Tibial nerve (tissue), 4 donors: ENCODE measurements at regions not wholly inside any gene's neighbourhood (a gene's known extent, or its start where the extent isn't known, plus 50 kb on each side); places are given as distances from the start of the nearest gene placed in this dataset.

ENCODE experiments used
- DNase-seq, 2 donors: peaks; one replicate each; pipeline ENCODE4 v3.0.0-alpha.2; 2019; ENCODE audit warnings: low spot score in 2 of 2
- H3K27ac ChIP-seq, 4 donors: fragments of 200-600 bp; sonication (generic) in 3 of 4; one replicate each; pipeline ENCODE4 v1.5.1; 2017 to 2019; ENCODE audit warnings: mild to moderate bottlenecking in 1 of 4
- H3K27me3 ChIP-seq, 2 donors: fragments of 200-600 bp; sonication (generic) in 1 of 2; one replicate each; pipeline versions ENCODE4 v1.5.1 to v1.6.0; 2017 to 2019
- H3K36me3 ChIP-seq, 3 donors: fragments of 200-600 bp; sonication (generic); one replicate each; pipeline ENCODE4 v1.5.1; 2018 to 2019
- H3K4me1 ChIP-seq, 4 donors: fragments of 200-600 bp; sonication (generic) in 3 of 4; one replicate each; pipeline ENCODE4 v1.5.1; 2017 to 2019
- H3K4me3 ChIP-seq, 4 donors: fragments of 200-600 bp; sonication (generic) in 3 of 4; one replicate each; pipeline ENCODE4 v1.5.1; 2017 to 2019; ENCODE audit warnings: mild to moderate bottlenecking in 1 of 4, moderate library complexity in 1 of 4
- H3K9me3 ChIP-seq, 4 donors: fragments of 200-600 bp; sonication (generic) in 3 of 4; one replicate each; pipeline ENCODE4 v1.5.1; 2017 to 2019
- EP300 ChIP-seq, 2 donors: sonication (generic); formaldehyde crosslinking; IDR thresholded peaks; one replicate each; pipeline ENCODE4 v1.6.1; 2017; ENCODE audit warnings: antibody characterized with exemption in 2 of 2, mild to moderate bottlenecking in 1 of 2
- POLR2A ChIP-seq, 2 donors: fragments of 450-650 bp; IDR thresholded peaks; one replicate each; pipeline ENCODE4 v1.6.1; 2017; ENCODE audit warnings: antibody characterized with exemption in 2 of 2, mild to moderate bottlenecking in 2 of 2, moderate library complexity in 2 of 2
- WGBS, 2 donors: methylation state at CpG; one replicate each; pipeline ENCODE4 v1.1.5; 2018; 5-methylcytosine and 5-hydroxymethylcytosine counted together
- TF ChIP-seq, protein P1 (sequence below), 5 experiments: fragments of 200-600 bp in 3 of 5; fragments of 450-650 bp in 2 of 5; sonication (generic) in 3 of 5; IDR thresholded peaks; one replicate each; pipeline ENCODE4 v1.5.1; 2016 to 2019; ENCODE audit warnings: antibody characterized with exemption in 5 of 5, mild to moderate bottlenecking in 3 of 5, moderate library complexity in 2 of 5

DNA sequence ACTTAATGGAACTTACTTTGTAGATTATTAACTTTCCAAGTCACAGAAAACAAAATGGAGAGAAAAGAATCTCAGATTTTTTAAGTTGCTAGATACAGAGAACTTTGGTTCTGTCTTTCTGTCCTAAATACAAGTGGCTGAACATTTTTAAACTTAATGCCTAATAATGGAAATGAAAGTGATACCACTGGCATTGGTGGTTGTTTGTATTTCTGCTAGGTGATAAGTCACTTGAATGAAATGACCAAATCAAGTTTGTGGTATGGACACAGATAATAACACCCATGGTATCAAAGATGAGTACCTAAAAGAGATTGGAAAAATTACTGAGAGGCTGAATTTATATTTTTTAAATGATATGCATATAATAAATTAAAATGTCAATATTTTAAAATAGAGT, 502.1 kb downstream of the CNTN6 start:
- no peaks in the 10 kb centered on the region for H3K27me3 ChIP-seq
- TF ChIP-seq, protein P1, sequence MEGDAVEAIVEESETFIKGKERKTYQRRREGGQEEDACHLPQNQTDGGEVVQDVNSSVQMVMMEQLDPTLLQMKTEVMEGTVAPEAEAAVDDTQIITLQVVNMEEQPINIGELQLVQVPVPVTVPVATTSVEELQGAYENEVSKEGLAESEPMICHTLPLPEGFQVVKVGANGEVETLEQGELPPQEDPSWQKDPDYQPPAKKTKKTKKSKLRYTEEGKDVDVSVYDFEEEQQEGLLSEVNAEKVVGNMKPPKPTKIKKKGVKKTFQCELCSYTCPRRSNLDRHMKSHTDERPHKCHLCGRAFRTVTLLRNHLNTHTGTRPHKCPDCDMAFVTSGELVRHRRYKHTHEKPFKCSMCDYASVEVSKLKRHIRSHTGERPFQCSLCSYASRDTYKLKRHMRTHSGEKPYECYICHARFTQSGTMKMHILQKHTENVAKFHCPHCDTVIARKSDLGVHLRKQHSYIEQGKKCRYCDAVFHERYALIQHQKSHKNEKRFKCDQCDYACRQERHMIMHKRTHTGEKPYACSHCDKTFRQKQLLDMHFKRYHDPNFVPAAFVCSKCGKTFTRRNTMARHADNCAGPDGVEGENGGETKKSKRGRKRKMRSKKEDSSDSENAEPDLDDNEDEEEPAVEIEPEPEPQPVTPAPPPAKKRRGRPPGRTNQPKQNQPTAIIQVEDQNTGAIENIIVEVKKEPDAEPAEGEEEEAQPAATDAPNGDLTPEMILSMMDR (IDR thresholded peaks at IDR 0.05), result no peak
- no peak for TF ChIP-seq POLR2A (IDR thresholded peaks at IDR 0.05)
- TF ChIP-seq EP300 (IDR thresholded peaks at IDR 0.05), result no peak
- peaks cover 0 to 14% (median 5%) of the 10 kb centered on the region in 4 donors for H3K9me3 ChIP-seq
- no peaks in the 10 kb centered on the region for H3K36me3 ChIP-seq
- no peak overlapping the region for H3K4me3 ChIP-seq
- H3K4me1 ChIP-seq, result no peaks in the 10 kb centered on the region
- no peak for DNase-seq
- H3K27ac ChIP-seq, result no peak overlapping the region

DNA sequence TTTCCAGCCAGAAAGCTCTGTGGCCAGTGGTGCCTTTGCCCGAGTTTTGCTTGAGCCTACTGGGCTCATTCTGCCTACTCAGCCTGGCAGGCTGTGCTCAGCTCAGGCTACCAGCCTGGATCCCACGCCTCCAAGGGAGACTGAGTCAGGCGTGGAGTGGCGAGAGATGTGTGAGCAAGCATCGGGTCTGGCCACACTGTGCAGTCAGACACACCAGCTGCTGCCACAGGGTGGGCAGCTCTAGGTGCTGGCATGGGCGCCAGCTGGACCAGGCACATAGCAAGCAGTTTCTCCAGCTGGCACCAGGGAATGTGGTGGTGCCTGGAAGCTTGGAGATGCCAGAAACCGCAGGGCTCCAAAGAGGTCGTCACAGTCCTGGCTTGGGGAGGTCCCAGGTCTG, 498.5 kb upstream of the CNTN4 start:
- H3K27me3 ChIP-seq, result no peaks in the 10 kb centered on the region
- WGBS, 2 donors, result 86 to 95% methylated on average over 8 of the region's 8 CpGs
- no peak overlapping the region for H3K4me3 ChIP-seq
- no peaks in the 10 kb centered on the region for H3K9me3 ChIP-seq
- no peaks in the 10 kb centered on the region for H3K36me3 ChIP-seq
- no peaks in the 10 kb centered on the region for H3K4me1 ChIP-seq
- DNase-seq, result no peak
- no peak overlapping the region for H3K27ac ChIP-seq
- TF ChIP-seq POLR2A (IDR thresholded peaks at IDR 0.05), result no peak
- no peak for TF ChIP-seq EP300 (IDR thresholded peaks at IDR 0.05)
- TF ChIP-seq, protein P1 (IDR thresholded peaks at IDR 0.05), result no peak

DNA sequence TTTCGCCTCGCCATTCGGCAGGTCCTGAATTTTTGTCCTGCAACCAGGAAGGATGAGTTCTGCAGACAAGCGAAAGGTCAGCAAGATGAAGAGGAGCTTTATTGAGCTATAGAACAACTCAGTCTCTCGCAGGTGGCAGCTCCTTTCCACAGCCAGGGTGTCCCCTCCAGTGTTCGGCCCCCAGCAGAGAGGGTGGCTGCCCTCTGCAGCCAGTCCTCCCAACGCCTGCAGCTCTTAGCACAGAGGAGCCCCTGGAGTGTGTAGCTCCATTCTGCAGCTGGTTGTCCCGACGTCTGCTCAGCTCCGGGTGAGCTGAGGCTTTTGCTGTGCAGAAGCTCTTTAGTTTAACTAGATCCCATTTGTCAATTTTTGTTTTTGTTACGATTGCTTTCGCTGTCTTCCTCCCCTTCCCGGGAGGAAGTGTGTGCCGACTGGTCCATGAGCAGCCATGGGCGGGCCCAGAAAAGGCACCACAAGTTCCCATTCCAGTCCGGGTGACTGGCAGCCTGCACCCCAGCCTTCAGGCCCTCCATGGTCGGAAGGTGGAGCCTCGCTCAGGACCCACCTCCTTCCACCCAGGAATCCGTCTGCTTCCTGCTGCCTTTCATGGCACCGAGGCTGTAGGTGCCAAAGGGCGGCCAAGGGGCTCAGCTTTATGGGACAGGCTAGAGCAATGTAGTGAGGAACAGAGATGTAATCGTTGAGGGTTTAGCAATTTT, 497.8 kb upstream of the CNTN4 start:
- no peak for DNase-seq
- no peaks in the 10 kb centered on the region for H3K9me3 ChIP-seq
- no peak for TF ChIP-seq POLR2A (IDR thresholded peaks at IDR 0.05)
- TF ChIP-seq, protein P1 (IDR thresholded peaks at IDR 0.05), result no peak
- no peak for TF ChIP-seq EP300 (IDR thresholded peaks at IDR 0.05)
- WGBS, 2 donors, result 92% methylated on average over 22 of the region's 22 CpGs
- H3K4me3 ChIP-seq, result no peak overlapping the region
- no peak overlapping the region for H3K27ac ChIP-seq
- no peaks in the 10 kb centered on the region for H3K4me1 ChIP-seq
- no peaks in the 10 kb centered on the region for H3K36me3 ChIP-seq
- H3K27me3 ChIP-seq, result no peaks in the 10 kb centered on the region

DNA sequence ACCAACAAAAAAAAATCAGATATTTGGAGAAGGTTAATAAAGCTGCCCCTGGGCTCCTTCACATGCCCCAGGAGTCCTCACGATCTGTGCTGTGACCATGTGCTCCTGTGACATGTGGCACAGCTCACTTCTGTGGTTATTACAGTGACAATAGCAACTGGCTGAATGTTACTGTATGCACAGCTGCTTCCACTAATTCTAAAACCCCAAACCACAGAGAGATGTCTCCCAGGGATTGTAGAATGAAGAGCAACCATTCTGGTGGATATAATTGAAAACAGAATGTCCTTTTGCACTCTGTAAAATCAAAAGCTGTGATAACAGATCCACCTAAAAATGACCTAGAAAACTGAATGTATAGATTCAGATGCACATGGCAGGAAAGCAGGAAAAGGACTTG, 489.2 kb upstream of the CNTN4 start:
- H3K27ac ChIP-seq, result no peak overlapping the region
- no peak for TF ChIP-seq POLR2A (IDR thresholded peaks at IDR 0.05)
- TF ChIP-seq, protein P1 (IDR thresholded peaks at IDR 0.05), result no peak
- no peak for TF ChIP-seq EP300 (IDR thresholded peaks at IDR 0.05)
- no peaks in the 10 kb centered on the region for H3K4me1 ChIP-seq
- DNase-seq, result no peak
- no peaks in the 10 kb centered on the region for H3K27me3 ChIP-seq
- WGBS, 2 donors, result 36 to 48% methylated on average over 1 of the region's 1 CpG
- H3K4me3 ChIP-seq, result no peak overlapping the region
- no peaks in the 10 kb centered on the region for H3K36me3 ChIP-seq
- H3K9me3 ChIP-seq, result no peaks in the 10 kb centered on the region

DNA sequence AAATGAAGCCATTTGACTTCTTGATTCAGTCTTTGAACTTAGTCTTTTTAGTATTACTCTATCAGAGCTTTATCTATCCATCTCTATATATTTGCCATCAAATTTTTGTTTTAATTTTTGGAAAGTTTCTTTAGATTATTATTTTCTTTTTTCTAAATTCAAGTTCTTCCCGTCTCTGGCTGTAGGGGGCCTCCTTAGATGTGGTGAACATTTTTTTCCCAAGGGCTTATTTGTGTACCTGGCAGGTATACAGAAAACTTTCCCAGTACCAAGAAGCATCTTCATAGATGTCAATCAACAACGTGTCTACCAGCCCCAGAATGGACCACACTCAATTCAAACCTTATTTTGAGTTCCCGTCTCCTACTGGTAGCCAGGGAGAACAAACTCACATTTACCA, 486.8 kb upstream of the CNTN4 start:
- WGBS, 2 donors, result 57 to 70% methylated on average over 3 of the region's 3 CpGs
- TF ChIP-seq POLR2A (IDR thresholded peaks at IDR 0.05) (no peak), EP300 (IDR thresholded peaks at IDR 0.05) (no peak)
- TF ChIP-seq, protein P1 (IDR thresholded peaks at IDR 0.05), result no peak
- Histone ChIP-seq H3K27ac (no peak overlapping the region), H3K4me1 (no peaks in the 10 kb centered on the region), H3K27me3 (no peaks in the 10 kb centered on the region), H3K9me3 (no peaks in the 10 kb centered on the region), H3K36me3 (no peaks in the 10 kb centered on the region), H3K4me3 (no peak overlapping the region)
- no peak for DNase-seq
